Tibial nerve (tissue), 4 donors: ENCODE measurements at regions not wholly inside any gene's neighbourhood (a gene's known extent, or its start where the extent isn't known, plus 50 kb on each side); places are given as distances from the start of the nearest gene placed in this dataset.

Experiments used
- DNase-seq, 2 donors: peaks; one replicate each; pipeline ENCODE4 v3.0.0-alpha.2; 2019; ENCODE audit warnings: low spot score in 2 of 2
- H3K27ac ChIP-seq, 4 donors: fragments of 200-600 bp; sonication (generic) in 3 of 4; one replicate each; pipeline ENCODE4 v1.5.1; 2017 to 2019; ENCODE audit warnings: mild to moderate bottlenecking in 1 of 4
- H3K27me3 ChIP-seq, 2 donors: fragments of 200-600 bp; sonication (generic) in 1 of 2; one replicate each; pipeline versions ENCODE4 v1.5.1 to v1.6.0; 2017 to 2019
- H3K36me3 ChIP-seq, 3 donors: fragments of 200-600 bp; sonication (generic); one replicate each; pipeline ENCODE4 v1.5.1; 2018 to 2019
- H3K4me1 ChIP-seq, 4 donors: fragments of 200-600 bp; sonication (generic) in 3 of 4; one replicate each; pipeline ENCODE4 v1.5.1; 2017 to 2019
- H3K4me3 ChIP-seq, 4 donors: fragments of 200-600 bp; sonication (generic) in 3 of 4; one replicate each; pipeline ENCODE4 v1.5.1; 2017 to 2019; ENCODE audit warnings: mild to moderate bottlenecking in 1 of 4, moderate library complexity in 1 of 4
- H3K9me3 ChIP-seq, 4 donors: fragments of 200-600 bp; sonication (generic) in 3 of 4; one replicate each; pipeline ENCODE4 v1.5.1; 2017 to 2019
- EP300 ChIP-seq, 2 donors: sonication (generic); formaldehyde crosslinking; IDR thresholded peaks; one replicate each; pipeline ENCODE4 v1.6.1; 2017; ENCODE audit warnings: antibody characterized with exemption in 2 of 2, mild to moderate bottlenecking in 1 of 2
- POLR2A ChIP-seq, 2 donors: fragments of 450-650 bp; IDR thresholded peaks; one replicate each; pipeline ENCODE4 v1.6.1; 2017; ENCODE audit warnings: antibody characterized with exemption in 2 of 2, mild to moderate bottlenecking in 2 of 2, moderate library complexity in 2 of 2
- WGBS, 2 donors: methylation state at CpG; one replicate each; pipeline ENCODE4 v1.1.5; 2018; 5-methylcytosine and 5-hydroxymethylcytosine counted together
- TF ChIP-seq, protein P1 (sequence below), 5 experiments: fragments of 200-600 bp in 3 of 5; fragments of 450-650 bp in 2 of 5; sonication (generic) in 3 of 5; IDR thresholded peaks; one replicate each; pipeline ENCODE4 v1.5.1; 2016 to 2019; ENCODE audit warnings: antibody characterized with exemption in 5 of 5, mild to moderate bottlenecking in 3 of 5, moderate library complexity in 2 of 5

DNA sequence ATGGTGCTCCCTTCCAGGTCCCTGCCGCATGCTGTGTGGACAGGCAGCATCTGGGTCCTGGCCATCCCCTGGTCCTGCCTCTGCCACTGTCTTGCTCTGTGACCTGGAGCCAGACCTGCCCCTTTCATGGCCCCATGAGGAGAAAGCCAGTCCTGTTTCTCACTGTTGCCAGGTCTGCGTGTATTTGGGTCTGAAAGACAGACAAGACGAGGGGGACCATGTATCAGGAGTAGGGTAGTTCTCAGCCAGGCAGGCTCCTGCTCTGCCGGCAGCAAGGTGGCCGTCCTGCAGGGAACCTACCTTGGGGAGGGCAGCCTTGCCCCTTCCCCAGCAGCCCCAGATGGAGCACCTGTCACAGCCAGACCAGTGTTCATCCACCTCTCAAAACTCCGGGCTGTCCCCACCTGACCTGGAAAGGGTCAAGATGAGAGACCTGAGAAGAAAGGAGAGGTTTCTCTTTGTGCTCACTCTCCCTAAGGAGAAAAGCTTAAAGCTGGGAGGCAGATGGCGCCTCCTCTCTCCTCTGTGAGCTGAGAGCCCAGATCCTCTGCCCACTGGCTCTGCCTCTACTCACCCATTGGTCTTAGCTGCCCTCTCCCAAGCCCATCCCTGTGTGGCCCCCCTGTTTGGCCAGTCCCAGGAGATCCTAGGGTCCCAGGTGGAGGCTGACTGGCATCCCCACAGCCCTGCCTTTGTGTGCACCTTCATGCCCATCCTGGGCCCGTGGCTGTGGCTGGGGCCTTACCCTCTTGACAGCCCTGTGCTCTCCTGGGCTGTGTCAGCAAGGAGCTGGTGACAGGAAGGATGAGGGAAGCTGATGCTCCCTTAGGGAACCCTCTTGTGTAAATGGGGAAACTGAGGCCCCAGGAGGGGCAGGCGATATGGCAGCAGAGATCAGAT is 116.1 kb upstream of the PCBD1 start:
- 78 to 81% methylated on average over 9 of the region's 9 CpGs for WGBS, 2 donors

GRCh38 chr10:71005337-71006305 is 117.3 kb upstream of the PCBD1 start:
- TF ChIP-seq EP300 (IDR thresholded peaks at IDR 0.05) = no peak
- TF ChIP-seq POLR2A (IDR thresholded peaks at IDR 0.05) = no peak
- TF ChIP-seq, protein P1, sequence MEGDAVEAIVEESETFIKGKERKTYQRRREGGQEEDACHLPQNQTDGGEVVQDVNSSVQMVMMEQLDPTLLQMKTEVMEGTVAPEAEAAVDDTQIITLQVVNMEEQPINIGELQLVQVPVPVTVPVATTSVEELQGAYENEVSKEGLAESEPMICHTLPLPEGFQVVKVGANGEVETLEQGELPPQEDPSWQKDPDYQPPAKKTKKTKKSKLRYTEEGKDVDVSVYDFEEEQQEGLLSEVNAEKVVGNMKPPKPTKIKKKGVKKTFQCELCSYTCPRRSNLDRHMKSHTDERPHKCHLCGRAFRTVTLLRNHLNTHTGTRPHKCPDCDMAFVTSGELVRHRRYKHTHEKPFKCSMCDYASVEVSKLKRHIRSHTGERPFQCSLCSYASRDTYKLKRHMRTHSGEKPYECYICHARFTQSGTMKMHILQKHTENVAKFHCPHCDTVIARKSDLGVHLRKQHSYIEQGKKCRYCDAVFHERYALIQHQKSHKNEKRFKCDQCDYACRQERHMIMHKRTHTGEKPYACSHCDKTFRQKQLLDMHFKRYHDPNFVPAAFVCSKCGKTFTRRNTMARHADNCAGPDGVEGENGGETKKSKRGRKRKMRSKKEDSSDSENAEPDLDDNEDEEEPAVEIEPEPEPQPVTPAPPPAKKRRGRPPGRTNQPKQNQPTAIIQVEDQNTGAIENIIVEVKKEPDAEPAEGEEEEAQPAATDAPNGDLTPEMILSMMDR (IDR thresholded peaks at IDR 0.05) = no peak
- Histone ChIP-seq H3K4me1 (no peaks in the 10 kb centered on the region), H3K36me3 (no peaks in the 10 kb centered on the region), H3K27me3 (peaks cover 0 to 3% of the 10 kb centered on the region in 2 donors), H3K4me3 (no peak overlapping the region), H3K27ac (no peak overlapping the region), H3K9me3 (no peaks in the 10 kb centered on the region)
- no peak for DNase-seq
- 82 to 88% methylated on average over 20 to 22 of the region's 23 CpGs for WGBS, 2 donors

More for the DNA sequence above, 116.1 kb upstream of the PCBD1 start:
- DNase-seq = no peak
- no peak overlapping the region for H3K27ac ChIP-seq
- H3K9me3 ChIP-seq = no peaks in the 10 kb centered on the region
- H3K27me3 ChIP-seq = peaks cover 0 to 3% of the 10 kb centered on the region in 2 donors
- no peaks in the 10 kb centered on the region for H3K36me3 ChIP-seq
- H3K4me3 ChIP-seq = no peak overlapping the region
- TF ChIP-seq, protein P1 (IDR thresholded peaks at IDR 0.05) = no peak
- TF ChIP-seq EP300 (IDR thresholded peaks at IDR 0.05) (no peak), POLR2A (IDR thresholded peaks at IDR 0.05) (no peak)
- H3K4me1 ChIP-seq = no peaks in the 10 kb centered on the region

- DNase-seq = no peak
- TF ChIP-seq POLR2A (IDR thresholded peaks at IDR 0.05) (no peak), EP300 (IDR thresholded peaks at IDR 0.05) (no peak)
- TF ChIP-seq, protein P1 (IDR thresholded peaks at IDR 0.05) = no peak
- no peak overlapping the region for H3K27ac ChIP-seq
- no peaks in the 10 kb centered on the region for H3K9me3 ChIP-seq
- no peaks in the 10 kb centered on the region for H3K4me1 ChIP-seq
- no peak overlapping the region for H3K4me3 ChIP-seq
- H3K36me3 ChIP-seq = no peaks in the 10 kb centered on the region
- H3K27me3 ChIP-seq = peaks cover 0 to 3% of the 10 kb centered on the region in 2 donors
- WGBS, 2 donors = 62 to 64% methylated on average over 4 of the region's 4 CpGs
Measured at GRCh38 chr10:71006506-71006905, 118.1 kb upstream of the PCBD1 start.

DNA sequence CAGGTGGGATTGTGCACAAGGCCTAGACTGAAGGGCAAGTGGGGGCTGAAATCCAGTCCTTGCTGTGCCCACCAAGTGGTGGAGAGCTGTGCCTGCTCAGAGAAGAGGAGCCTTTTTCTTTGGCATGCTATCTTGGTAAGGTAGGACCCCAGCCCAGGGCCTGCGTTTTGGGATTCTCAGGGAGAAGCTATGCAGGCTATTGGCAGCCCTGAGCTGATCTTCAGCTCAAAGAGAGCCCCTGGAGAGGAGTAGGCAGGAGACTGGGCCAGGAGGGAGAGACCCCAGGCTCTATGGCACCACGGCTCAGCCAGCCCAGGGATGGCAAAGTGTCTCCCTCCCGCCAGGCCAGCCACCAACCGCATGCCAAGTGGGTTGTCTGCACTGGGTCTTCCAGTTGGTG is 119.2 kb upstream of the PCBD1 start:
- Histone ChIP-seq H3K4me1 (no peaks in the 10 kb centered on the region), H3K9me3 (no peaks in the 10 kb centered on the region), H3K36me3 (no peaks in the 10 kb centered on the region), H3K4me3 (no peak overlapping the region), H3K27me3 (peaks cover 0 to 3% of the 10 kb centered on the region in 2 donors), H3K27ac (no peak overlapping the region)
- WGBS, 2 donors = 81 to 90% methylated on average over 3 to 4 of the region's 4 CpGs
- DNase-seq = no peak
- TF ChIP-seq, protein P1 (IDR thresholded peaks at IDR 0.05) = no peak
- TF ChIP-seq POLR2A (IDR thresholded peaks at IDR 0.05) (no peak), EP300 (IDR thresholded peaks at IDR 0.05) (no peak)
